BLaER1 treated with 17β-estradiol and CSF1 and Interleukin-3, amounts not matched to agents 10 nM and 100 nM (cell line): ENCODE measurements at regions not wholly inside any gene's neighbourhood (a gene's known extent, or its start where the extent isn't known, plus 50 kb on each side); places are given as distances from the start of the nearest gene placed in this dataset.
"Not testable (repeated sequence)": the region's sequence is repeated elsewhere in the genome, so short reads cannot be mapped to it uniquely, and the experiment has no call there.

Experiments
- H3K27ac ChIP-seq, 11 experiments: shearing (Covaris generic); formaldehyde crosslinking; 2 replicates each; pipeline ENCODE4 v1.8.1; 2022
- H3K27me3 ChIP-seq, 11 experiments: shearing (Covaris generic); formaldehyde crosslinking; 2 replicates each; pipeline ENCODE4 v1.8.1; 2022
- H3K36me3 ChIP-seq, 11 experiments: shearing (Covaris generic); formaldehyde crosslinking; 2 replicates each; pipeline ENCODE4 v1.8.1; 2022
- H3K4me1 ChIP-seq, 10 experiments: shearing (Covaris generic); formaldehyde crosslinking; 2 replicates each; pipeline ENCODE4 v1.8.1; 2022
- H3K4me2 ChIP-seq, 11 experiments: shearing (Covaris generic); formaldehyde crosslinking; 2 replicates each; pipeline ENCODE4 v1.8.1; 2022
- H3K4me3 ChIP-seq, 10 experiments: shearing (Covaris generic); formaldehyde crosslinking; 2 replicates each; pipeline ENCODE4 v1.8.1; 2022
- H3K9ac ChIP-seq, 11 experiments: shearing (Covaris generic); formaldehyde crosslinking; 2 replicates each; pipeline ENCODE4 v1.8.1; 2022
- H3K9me3 ChIP-seq, 11 experiments: shearing (Covaris generic); formaldehyde crosslinking; replicated peaks in 1 of 11; 2 replicates each; pipeline ENCODE4 v1.8.1; 2022
- H4K20me1 ChIP-seq, 11 experiments: shearing (Covaris generic); formaldehyde crosslinking; 2 replicates each; pipeline ENCODE4 v1.8.1; 2022

GRCh38 chr2:87415586-87416265, 332.2 kb upstream of the PLGLB2 start:
- H3K36me3 ChIP-seq, H3K4me3 ChIP-seq, H3K4me1 ChIP-seq, H3K4me2 ChIP-seq, H4K20me1 ChIP-seq, H3K9ac ChIP-seq, H3K27ac ChIP-seq, H3K27me3 ChIP-seq: not testable (repeated sequence)
- H3K9me3 ChIP-seq, result peaks cover 5 to 47% (median 33%) of the 10 kb centered on the region in 11 experiments; a peak in 21 of 22 replicates

GRCh38 chr2:87416266-87416592, 331.7 kb upstream of the PLGLB2 start:
- H3K4me1 ChIP-seq, H3K4me3 ChIP-seq, H4K20me1 ChIP-seq, H3K4me2 ChIP-seq, H3K27ac ChIP-seq, H3K36me3 ChIP-seq, H3K9ac ChIP-seq, H3K27me3 ChIP-seq: not testable (repeated sequence)
- peaks cover 5 to 47% (median 33%) of the 10 kb centered on the region in 11 experiments; a peak in 21 of 22 replicates for H3K9me3 ChIP-seq

GRCh38 chr2:87417147-87417546, 330.7 kb upstream of the PLGLB2 start:
- H3K36me3 ChIP-seq, H3K27me3 ChIP-seq, H3K4me1 ChIP-seq, H3K27ac ChIP-seq, H3K4me2 ChIP-seq, H3K4me3 ChIP-seq, H4K20me1 ChIP-seq, H3K9ac ChIP-seq: not testable (repeated sequence)
- peaks cover 5 to 46% (median 33%) of the 10 kb centered on the region in 11 experiments; a peak in 21 of 22 replicates for H3K9me3 ChIP-seq

GRCh38 chr2:87417742-87418567, 329.9 kb upstream of the PLGLB2 start:
- peaks cover 5 to 41% (median 31%) of the 10 kb centered on the region in 11 experiments; a peak in 21 of 22 replicates for H3K9me3 ChIP-seq
- not testable (repeated sequence) for H4K20me1 ChIP-seq, H3K36me3 ChIP-seq, H3K4me3 ChIP-seq, H3K9ac ChIP-seq, H3K27me3 ChIP-seq, H3K27ac ChIP-seq, H3K4me1 ChIP-seq, H3K4me2 ChIP-seq

- H3K9me3 ChIP-seq, result peaks cover 5 to 41% (median 31%) of the 10 kb centered on the region in 11 experiments; a peak in 21 of 22 replicates
- not testable (repeated sequence) for H4K20me1 ChIP-seq
These were observed 328.8 kb upstream of the PLGLB2 start for GRCh38 chr2:87418823-87419822.

GRCh38 chr2:87419980-87420379, 327.9 kb upstream of the PLGLB2 start:
- H3K27me3 ChIP-seq, H4K20me1 ChIP-seq, H3K27ac ChIP-seq, H3K9ac ChIP-seq, H3K4me3 ChIP-seq, H3K4me2 ChIP-seq, H3K36me3 ChIP-seq, H3K4me1 ChIP-seq: not testable (repeated sequence)
- H3K9me3 ChIP-seq, result peaks cover 5 to 33% (median 24%) of the 10 kb centered on the region in 11 experiments; a peak in 20 of 22 replicates

More at GRCh38 chr2:87418823-87419822, 328.8 kb upstream of the PLGLB2 start:
- not testable (repeated sequence) for H3K36me3 ChIP-seq, H3K4me1 ChIP-seq, H3K27me3 ChIP-seq, H3K27ac ChIP-seq, H3K9ac ChIP-seq, H3K4me2 ChIP-seq, H3K4me3 ChIP-seq

- not testable (repeated sequence) for H3K4me3 ChIP-seq, H4K20me1 ChIP-seq, H3K9ac ChIP-seq, H3K4me1 ChIP-seq, H3K36me3 ChIP-seq, H3K27me3 ChIP-seq, H3K27ac ChIP-seq, H3K4me2 ChIP-seq
- peaks cover 5 to 26% (median 24%) of the 10 kb centered on the region in 11 experiments; a peak in 20 of 22 replicates for H3K9me3 ChIP-seq
These were observed 326.9 kb upstream of the PLGLB2 start for GRCh38 chr2:87420954-87421353.

GRCh38 chr2:87423796-87424762, 323.8 kb upstream of the PLGLB2 start:
- H3K36me3 ChIP-seq, H3K27ac ChIP-seq, H4K20me1 ChIP-seq, H3K27me3 ChIP-seq, H3K4me1 ChIP-seq, H3K4me3 ChIP-seq, H3K4me2 ChIP-seq, H3K9ac ChIP-seq, H3K9me3 ChIP-seq: not testable (repeated sequence)

- not testable (repeated sequence) for H3K9me3 ChIP-seq, H3K4me3 ChIP-seq
These were observed 323.1 kb upstream of the PLGLB2 start for GRCh38 chr2:87424763-87425154.

GRCh38 chr2:87425191-87425590, 322.7 kb upstream of the PLGLB2 start:
- H3K4me2 ChIP-seq, H3K9me3 ChIP-seq, H3K9ac ChIP-seq, H3K27ac ChIP-seq, H3K4me1 ChIP-seq, H3K27me3 ChIP-seq, H4K20me1 ChIP-seq, H3K36me3 ChIP-seq, H3K4me3 ChIP-seq: not testable (repeated sequence)

More at GRCh38 chr2:87424763-87425154, 323.1 kb upstream of the PLGLB2 start:
- not testable (repeated sequence) for H3K27ac ChIP-seq, H3K36me3 ChIP-seq, H3K4me1 ChIP-seq, H3K4me2 ChIP-seq, H3K27me3 ChIP-seq, H3K9ac ChIP-seq, H4K20me1 ChIP-seq

GRCh38 chr2:87425717-87426116, 322.2 kb upstream of the PLGLB2 start:
- H3K9ac ChIP-seq, H3K27me3 ChIP-seq, H3K36me3 ChIP-seq, H3K4me1 ChIP-seq, H3K27ac ChIP-seq, H3K4me2 ChIP-seq, H3K4me3 ChIP-seq, H4K20me1 ChIP-seq, H3K9me3 ChIP-seq: not testable (repeated sequence)

GRCh38 chr2:87428452-87429130, 319.3 kb upstream of the PLGLB2 start:
- H3K4me3 ChIP-seq, H4K20me1 ChIP-seq, H3K9me3 ChIP-seq, H3K9ac ChIP-seq, H3K4me1 ChIP-seq, H3K27ac ChIP-seq, H3K36me3 ChIP-seq, H3K27me3 ChIP-seq, H3K4me2 ChIP-seq: not testable (repeated sequence)
